WTC11 (cell line): ENCODE measurements at regions not wholly inside any gene's neighbourhood (a gene's known extent, or its start where the extent isn't known, plus 50 kb on each side); places are given as distances from the start of the nearest gene placed in this dataset.

Source experiments
- ATAC-seq: fragments of 200-7000 bp; cut with Tn5 transposase; 2 replicates; pipeline ENCODE4 v1.10.0; 2021; ENCODE audit warnings: mild to moderate bottlenecking, moderate library complexity
- CTCF ChIA-PET: fragments of 300-600 bp; sonication (Branson Sonifier 250); formaldehyde crosslinking; loops from one replicate; lab custom pipeline; 2021; ENCODE audit warnings: antibody characterized with exemption; lab: Charles Lee
- POLR2A ChIA-PET: fragments of 350-600 bp; sonication (Branson Sonifier 250); formaldehyde crosslinking; loops from one replicate; lab custom pipeline; 2021; ENCODE audit warnings: antibody characterized with exemption; lab: Charles Lee
- DNase-seq: peaks from one replicate; pipeline ENCODE4 v3.0.0; 2021; ENCODE audit warnings: low spot score
- H3K27ac Mint-ChIP-seq: 2 replicates; pipeline ENCODE4 v1.8.0; 2021; ENCODE audit warnings: mixed read lengths
- H3K27me3 Mint-ChIP-seq: 2 replicates; pipeline ENCODE4 v1.8.0; 2021; ENCODE audit warnings: low read depth, mild to moderate bottlenecking, moderate library complexity, mixed read lengths
- H3K36me3 Mint-ChIP-seq: 2 replicates; pipeline ENCODE4 v1.8.0; 2021; ENCODE audit warnings: mixed read lengths
- H3K4me1 Mint-ChIP-seq: 2 replicates; pipeline ENCODE4 v1.8.0; 2022; ENCODE audit warnings: mixed read lengths
- H3K4me3 Mint-ChIP-seq: 2 replicates; pipeline ENCODE4 v1.8.0; 2021; ENCODE audit warnings: mild to moderate bottlenecking, moderate library complexity, mixed read lengths
- H3K9me3 Mint-ChIP-seq: 2 replicates; pipeline ENCODE4 v1.8.0; 2021; ENCODE audit warnings: mixed read lengths
- EMX1 ChIP-seq: fragments of 250-450 bp; sonication (Bioruptor Pico); IDR thresholded peaks from 2 replicates; pipeline ENCODE4 v1.8.0; 2021; ENCODE audit warnings: mild to moderate bottlenecking
- HMGA2 ChIP-seq: fragments of 250-450 bp; sonication (Bioruptor Pico); IDR thresholded peaks from 2 replicates; pipeline ENCODE4 v1.4.0; 2021; ENCODE audit warnings: mild to moderate bottlenecking, moderate library complexity
- MXD4 ChIP-seq: fragments of 250-450 bp; sonication (Bioruptor Pico); IDR thresholded peaks from 2 replicates; pipeline ENCODE4 v1.8.0; 2021; ENCODE audit warnings: mild to moderate bottlenecking, moderate library complexity, borderline replicate concordance
- NFE2L1 ChIP-seq: sonication (generic); formaldehyde crosslinking; IDR thresholded peaks from 2 replicates; pipeline ENCODE4 v1.8.1; 2023; ENCODE audit warnings: missing genetic modification reagents
- RELA ChIP-seq: sonication (generic); formaldehyde crosslinking; IDR thresholded peaks from 2 replicates; pipeline ENCODE4 v1.8.1; 2022; ENCODE audit warnings: missing genetic modification reagents, mild to moderate bottlenecking, borderline replicate concordance
- SOX15 ChIP-seq: fragments of 250-450 bp; sonication (Bioruptor Pico); IDR thresholded peaks from 2 replicates; pipeline ENCODE4 v1.9.0; 2021; ENCODE audit warnings: mild to moderate bottlenecking
- TEAD4 ChIP-seq: sonication (generic); formaldehyde crosslinking; IDR thresholded peaks from 2 replicates; pipeline ENCODE4 v1.8.0; 2022; ENCODE audit warnings: mild to moderate bottlenecking, missing genetic modification reagents
- ZBTB21 ChIP-seq: sonication (generic); formaldehyde crosslinking; IDR thresholded peaks from 2 replicates; pipeline ENCODE4 v1.8.1; 2023; ENCODE audit warnings: mild to moderate bottlenecking, missing genetic modification reagents, borderline replicate concordance
- ZNF232 ChIP-seq: sonication (generic); formaldehyde crosslinking; IDR thresholded peaks from 2 replicates; pipeline ENCODE4 v1.8.0; 2022; ENCODE audit warnings: mild to moderate bottlenecking, missing genetic modification reagents
- TF ChIP-seq, protein P1 (sequence below): sonication (generic); formaldehyde crosslinking; IDR thresholded peaks from 2 replicates; pipeline ENCODE4 v1.8.1; 2022; ENCODE audit warnings: low read depth, mild to moderate bottlenecking, moderate library complexity, missing genetic modification reagents, borderline replicate concordance
- TF ChIP-seq, protein P2 (sequence below): sonication (generic); formaldehyde crosslinking; conservative IDR thresholded peaks from 2 replicates; pipeline ENCODE4 v1.8.1; 2022; ENCODE audit warnings: mild to moderate bottlenecking, missing genetic modification reagents
- TF ChIP-seq, protein P3 (sequence below): sonication (generic); formaldehyde crosslinking; IDR thresholded peaks from 2 replicates; pipeline ENCODE4 v1.8.1; 2023; ENCODE audit warnings: mild to moderate bottlenecking, missing genetic modification reagents
- TF ChIP-seq, protein P4 (sequence below): sonication (generic); formaldehyde crosslinking; IDR thresholded peaks from 2 replicates; pipeline ENCODE4 v1.8.0; 2022; ENCODE audit warnings: missing genetic modification reagents
- TF ChIP-seq, protein P5 (sequence below): sonication (generic); formaldehyde crosslinking; IDR thresholded peaks from 2 replicates; pipeline ENCODE4 v1.8.0; 2023; ENCODE audit warnings: missing genetic modification reagents
- TF ChIP-seq, protein P6 (sequence below): fragments of 250-450 bp; sonication (Bioruptor Pico); IDR thresholded peaks from 2 replicates; pipeline ENCODE4 v1.9.0; 2021; ENCODE audit warnings: mild to moderate bottlenecking

DNA sequence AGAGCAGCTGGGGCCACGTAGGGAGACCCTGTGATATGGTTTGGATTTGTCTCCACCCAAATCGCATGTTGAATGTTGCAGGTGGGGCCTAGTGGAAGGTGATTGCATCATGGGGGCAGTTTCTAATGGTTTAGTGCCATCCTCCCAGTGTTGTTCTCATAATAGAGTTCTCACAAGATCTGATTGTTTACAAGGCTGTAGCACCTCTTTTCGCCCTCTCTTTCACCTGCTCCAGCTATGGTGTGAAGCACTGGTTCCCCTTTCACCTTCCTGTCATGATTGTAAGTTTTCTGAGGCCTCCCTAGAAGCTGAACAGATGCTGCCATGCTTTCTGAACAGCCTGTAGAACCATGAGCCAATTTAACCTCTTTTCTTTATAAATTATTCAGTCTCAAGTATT, 198.9 kb upstream of the CBLB start (continued):
- TF ChIP-seq, protein P1, sequence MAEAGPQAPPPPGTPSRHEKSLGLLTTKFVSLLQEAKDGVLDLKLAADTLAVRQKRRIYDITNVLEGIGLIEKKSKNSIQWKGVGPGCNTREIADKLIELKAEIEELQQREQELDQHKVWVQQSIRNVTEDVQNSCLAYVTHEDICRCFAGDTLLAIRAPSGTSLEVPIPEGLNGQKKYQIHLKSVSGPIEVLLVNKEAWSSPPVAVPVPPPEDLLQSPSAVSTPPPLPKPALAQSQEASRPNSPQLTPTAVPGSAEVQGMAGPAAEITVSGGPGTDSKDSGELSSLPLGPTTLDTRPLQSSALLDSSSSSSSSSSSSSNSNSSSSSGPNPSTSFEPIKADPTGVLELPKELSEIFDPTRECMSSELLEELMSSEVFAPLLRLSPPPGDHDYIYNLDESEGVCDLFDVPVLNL (CRISPR knock-in tag): no peak

DNA sequence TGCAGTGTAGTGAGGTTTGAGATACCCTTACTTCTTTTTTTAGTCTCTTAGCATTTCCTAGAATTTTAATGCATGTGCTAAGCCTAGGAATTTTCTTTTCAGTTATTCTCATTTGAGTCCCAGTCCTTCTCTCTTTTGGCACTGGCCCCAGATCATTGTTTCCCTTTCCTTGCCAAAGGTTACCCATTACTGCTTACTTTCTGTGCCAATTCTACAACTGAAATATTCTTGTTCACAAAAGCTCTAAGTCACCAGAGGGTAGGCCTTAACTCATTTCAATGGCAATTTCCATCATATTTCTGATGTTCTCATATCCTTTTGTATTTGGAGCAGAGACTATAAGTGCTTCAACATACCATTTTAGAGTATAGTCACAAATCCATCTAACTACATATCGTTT, 199.6 kb upstream of the CBLB start:
- CTCF ChIA-PET: no interaction called here
- H3K27ac Mint-ChIP-seq: no peak overlapping the region

More for the DNA sequence above, 199.6 kb upstream of the CBLB start:
- Mint-ChIP-seq H3K4me3 (no peak overlapping the region), H3K36me3 (peaks cover 20% of the 10 kb centered on the region), H3K27me3 (no peaks in the 10 kb centered on the region), H3K4me1 (peaks cover 5% of the 10 kb centered on the region; the same call in 1 of the 2 replicates), H3K9me3 (peaks cover 36% of the 10 kb centered on the region)
- ATAC-seq: no peak
- TF ChIP-seq, protein P2, sequence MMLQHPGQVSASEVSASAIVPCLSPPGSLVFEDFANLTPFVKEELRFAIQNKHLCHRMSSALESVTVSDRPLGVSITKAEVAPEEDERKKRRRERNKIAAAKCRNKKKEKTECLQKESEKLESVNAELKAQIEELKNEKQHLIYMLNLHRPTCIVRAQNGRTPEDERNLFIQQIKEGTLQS (CRISPR knock-in tag): no peak
- TF ChIP-seq ZNF232 (CRISPR knock-in tag) (no peak), MXD4 (CRISPR knock-in tag) (no peak), SOX15 (no peak), NFE2L1 (CRISPR knock-in tag) (no peak), HMGA2 (CRISPR knock-in tag) (no peak), ZBTB21 (CRISPR knock-in tag) (no peak), EMX1 (CRISPR knock-in tag) (no peak), TEAD4 (CRISPR knock-in tag) (no peak), RELA (CRISPR knock-in tag) (no peak)
- TF ChIP-seq, protein P3, sequence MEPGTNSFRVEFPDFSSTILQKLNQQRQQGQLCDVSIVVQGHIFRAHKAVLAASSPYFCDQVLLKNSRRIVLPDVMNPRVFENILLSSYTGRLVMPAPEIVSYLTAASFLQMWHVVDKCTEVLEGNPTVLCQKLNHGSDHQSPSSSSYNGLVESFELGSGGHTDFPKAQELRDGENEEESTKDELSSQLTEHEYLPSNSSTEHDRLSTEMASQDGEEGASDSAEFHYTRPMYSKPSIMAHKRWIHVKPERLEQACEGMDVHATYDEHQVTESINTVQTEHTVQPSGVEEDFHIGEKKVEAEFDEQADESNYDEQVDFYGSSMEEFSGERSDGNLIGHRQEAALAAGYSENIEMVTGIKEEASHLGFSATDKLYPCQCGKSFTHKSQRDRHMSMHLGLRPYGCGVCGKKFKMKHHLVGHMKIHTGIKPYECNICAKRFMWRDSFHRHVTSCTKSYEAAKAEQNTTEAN: no peak
- TF ChIP-seq, protein P4, sequence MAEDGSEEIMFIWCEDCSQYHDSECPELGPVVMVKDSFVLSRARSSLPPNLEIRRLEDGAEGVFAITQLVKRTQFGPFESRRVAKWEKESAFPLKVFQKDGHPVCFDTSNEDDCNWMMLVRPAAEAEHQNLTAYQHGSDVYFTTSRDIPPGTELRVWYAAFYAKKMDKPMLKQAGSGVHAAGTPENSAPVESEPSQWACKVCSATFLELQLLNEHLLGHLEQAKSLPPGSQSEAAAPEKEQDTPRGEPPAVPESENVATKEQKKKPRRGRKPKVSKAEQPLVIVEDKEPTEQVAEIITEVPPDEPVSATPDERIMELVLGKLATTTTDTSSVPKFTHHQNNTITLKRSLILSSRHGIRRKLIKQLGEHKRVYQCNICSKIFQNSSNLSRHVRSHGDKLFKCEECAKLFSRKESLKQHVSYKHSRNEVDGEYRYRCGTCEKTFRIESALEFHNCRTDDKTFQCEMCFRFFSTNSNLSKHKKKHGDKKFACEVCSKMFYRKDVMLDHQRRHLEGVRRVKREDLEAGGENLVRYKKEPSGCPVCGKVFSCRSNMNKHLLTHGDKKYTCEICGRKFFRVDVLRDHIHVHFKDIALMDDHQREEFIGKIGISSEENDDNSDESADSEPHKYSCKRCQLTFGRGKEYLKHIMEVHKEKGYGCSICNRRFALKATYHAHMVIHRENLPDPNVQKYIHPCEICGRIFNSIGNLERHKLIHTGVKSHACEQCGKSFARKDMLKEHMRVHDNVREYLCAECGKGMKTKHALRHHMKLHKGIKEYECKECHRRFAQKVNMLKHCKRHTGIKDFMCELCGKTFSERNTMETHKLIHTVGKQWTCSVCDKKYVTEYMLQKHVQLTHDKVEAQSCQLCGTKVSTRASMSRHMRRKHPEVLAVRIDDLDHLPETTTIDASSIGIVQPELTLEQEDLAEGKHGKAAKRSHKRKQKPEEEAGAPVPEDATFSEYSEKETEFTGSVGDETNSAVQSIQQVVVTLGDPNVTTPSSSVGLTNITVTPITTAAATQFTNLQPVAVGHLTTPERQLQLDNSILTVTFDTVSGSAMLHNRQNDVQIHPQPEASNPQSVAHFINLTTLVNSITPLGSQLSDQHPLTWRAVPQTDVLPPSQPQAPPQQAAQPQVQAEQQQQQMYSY (CRISPR knock-in tag): no peak
- TF ChIP-seq, protein P5, sequence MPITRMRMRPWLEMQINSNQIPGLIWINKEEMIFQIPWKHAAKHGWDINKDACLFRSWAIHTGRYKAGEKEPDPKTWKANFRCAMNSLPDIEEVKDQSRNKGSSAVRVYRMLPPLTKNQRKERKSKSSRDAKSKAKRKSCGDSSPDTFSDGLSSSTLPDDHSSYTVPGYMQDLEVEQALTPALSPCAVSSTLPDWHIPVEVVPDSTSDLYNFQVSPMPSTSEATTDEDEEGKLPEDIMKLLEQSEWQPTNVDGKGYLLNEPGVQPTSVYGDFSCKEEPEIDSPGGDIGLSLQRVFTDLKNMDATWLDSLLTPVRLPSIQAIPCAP (CRISPR knock-in tag): no peak
- TF ChIP-seq, protein P6, sequence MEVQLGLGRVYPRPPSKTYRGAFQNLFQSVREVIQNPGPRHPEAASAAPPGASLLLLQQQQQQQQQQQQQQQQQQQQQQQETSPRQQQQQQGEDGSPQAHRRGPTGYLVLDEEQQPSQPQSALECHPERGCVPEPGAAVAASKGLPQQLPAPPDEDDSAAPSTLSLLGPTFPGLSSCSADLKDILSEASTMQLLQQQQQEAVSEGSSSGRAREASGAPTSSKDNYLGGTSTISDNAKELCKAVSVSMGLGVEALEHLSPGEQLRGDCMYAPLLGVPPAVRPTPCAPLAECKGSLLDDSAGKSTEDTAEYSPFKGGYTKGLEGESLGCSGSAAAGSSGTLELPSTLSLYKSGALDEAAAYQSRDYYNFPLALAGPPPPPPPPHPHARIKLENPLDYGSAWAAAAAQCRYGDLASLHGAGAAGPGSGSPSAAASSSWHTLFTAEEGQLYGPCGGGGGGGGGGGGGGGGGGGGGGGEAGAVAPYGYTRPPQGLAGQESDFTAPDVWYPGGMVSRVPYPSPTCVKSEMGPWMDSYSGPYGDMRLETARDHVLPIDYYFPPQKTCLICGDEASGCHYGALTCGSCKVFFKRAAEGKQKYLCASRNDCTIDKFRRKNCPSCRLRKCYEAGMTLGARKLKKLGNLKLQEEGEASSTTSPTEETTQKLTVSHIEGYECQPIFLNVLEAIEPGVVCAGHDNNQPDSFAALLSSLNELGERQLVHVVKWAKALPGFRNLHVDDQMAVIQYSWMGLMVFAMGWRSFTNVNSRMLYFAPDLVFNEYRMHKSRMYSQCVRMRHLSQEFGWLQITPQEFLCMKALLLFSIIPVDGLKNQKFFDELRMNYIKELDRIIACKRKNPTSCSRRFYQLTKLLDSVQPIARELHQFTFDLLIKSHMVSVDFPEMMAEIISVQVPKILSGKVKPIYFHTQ (CRISPR knock-in tag): no peak
- POLR2A ChIA-PET: no interaction called here
- DNase-seq: no peak
